SH-SY5Y (cell line): ENCODE measurements at regions not wholly inside any gene's neighbourhood (a gene's known extent, or its start where the extent isn't known, plus 50 kb on each side); places are given as distances from the start of the nearest gene placed in this dataset.

Experiments
- GATA2 ChIP-seq: IDR thresholded peaks from 2 replicates; pipeline ENCODE4 v1.6.1; 2011; ENCODE audit warnings: mild to moderate bottlenecking, low read depth, low read length
- GATA3 ChIP-seq: IDR thresholded peaks from 2 replicates; pipeline ENCODE4 v1.6.1; 2011; ENCODE audit warnings: low read depth, mild to moderate bottlenecking, low read length, moderate library complexity

DNA sequence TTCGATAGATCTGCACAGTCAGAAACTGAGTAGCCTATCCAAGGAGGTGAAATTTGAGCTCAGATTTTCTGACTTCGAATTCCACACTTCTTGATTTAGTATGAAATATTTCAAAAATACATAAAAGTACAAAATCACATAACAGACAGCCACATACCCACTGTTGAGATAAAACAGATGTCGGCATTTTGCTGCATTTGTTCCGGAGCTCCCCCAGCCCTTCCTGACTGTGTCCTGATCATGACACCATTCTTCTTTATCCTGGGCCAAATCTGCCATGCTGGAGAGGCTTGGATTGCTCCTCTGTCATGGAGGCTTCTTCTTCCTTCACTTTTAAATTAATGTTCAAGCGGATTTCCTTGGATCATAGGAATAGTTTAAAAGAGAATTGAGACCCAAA is 124.2 kb upstream of the RBPJ start:
- TF ChIP-seq GATA3: no peak; the same call in 1 of the 2 replicates
- no peak for TF ChIP-seq GATA2

- TF ChIP-seq GATA2 (no peak), GATA3 (no peak; the same call in 1 of the 2 replicates)
Observed at GRCh38 chr4:26197018-26197779, 123.6 kb upstream of the RBPJ start.

DNA sequence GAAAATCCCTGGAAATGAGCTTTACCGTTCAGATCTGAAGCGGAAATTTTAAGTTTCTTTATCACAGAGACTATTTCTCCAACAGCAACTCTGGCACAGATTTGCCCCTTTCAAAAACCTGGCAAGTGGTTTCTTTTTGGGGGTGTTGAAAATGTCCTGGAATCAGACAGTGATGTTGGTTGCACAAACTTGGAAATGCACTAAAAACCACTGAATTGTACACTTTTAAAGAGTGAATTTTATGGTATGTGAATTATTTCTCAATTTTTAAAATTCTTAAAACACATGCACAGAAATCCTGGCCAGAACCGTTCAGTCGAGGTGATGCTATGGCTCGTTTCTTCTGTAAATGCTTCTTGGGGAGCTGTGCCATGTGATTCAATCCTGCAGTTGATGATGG is 121.2 kb upstream of the RBPJ start:
- TF ChIP-seq GATA2 (no peak), GATA3 (no peak)

DNA sequence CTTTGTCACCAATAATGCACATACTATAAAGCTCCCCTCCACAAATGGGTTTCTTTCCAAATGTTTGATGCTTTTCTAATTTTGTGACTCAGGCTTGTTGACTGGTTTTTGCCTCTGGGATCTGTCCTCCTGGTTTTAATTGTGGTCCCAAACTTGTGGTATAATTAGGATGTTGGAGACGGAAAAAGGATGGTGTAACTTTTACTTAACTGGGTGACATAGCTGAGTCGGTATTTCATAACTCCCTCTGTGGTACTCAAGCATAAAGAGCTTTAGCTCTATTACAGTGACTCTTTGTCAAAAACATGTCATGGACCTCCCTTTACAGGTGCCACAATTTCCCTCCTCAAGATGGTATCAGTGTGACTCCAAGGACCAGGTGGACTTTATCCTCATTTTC is 119.7 kb upstream of the RBPJ start:
- no peak for TF ChIP-seq GATA2
- no peak for TF ChIP-seq GATA3

GRCh38 chr4:26204249-26204825 is 116.5 kb upstream of the RBPJ start:
- TF ChIP-seq GATA2: no peak
- no peak for TF ChIP-seq GATA3

DNA sequence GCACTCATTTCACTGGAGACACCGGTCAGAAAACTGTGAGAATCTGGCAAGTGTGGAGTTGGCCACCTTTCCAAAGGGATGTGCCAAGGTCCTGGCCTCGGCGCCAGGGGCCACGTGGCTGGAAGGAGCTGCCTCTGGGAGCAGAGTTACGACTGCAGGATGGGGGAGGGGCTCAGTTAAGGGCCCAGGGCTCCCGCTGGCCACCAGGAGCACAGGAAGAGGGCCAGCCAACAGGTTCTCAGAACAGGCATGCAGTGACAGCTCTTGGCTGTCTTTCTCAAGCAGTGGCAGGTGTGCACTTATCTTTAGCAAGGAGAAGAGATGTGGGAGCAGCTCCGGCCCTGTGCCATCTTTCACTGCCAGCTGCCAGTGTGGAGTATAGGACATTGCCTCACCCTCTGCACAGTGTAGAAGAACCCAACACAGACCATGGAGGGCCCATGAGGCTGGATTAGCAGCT is 115.9 kb upstream of the RBPJ start:
- no peak for TF ChIP-seq GATA2
- TF ChIP-seq GATA3: no peak

- TF ChIP-seq GATA3 (no peak), GATA2 (no peak)
Observed at GRCh38 chr4:26206339-26206738, 114.5 kb upstream of the RBPJ start.

GRCh38 chr4:26206999-26207398 is 113.8 kb upstream of the RBPJ start:
- TF ChIP-seq GATA3 (no peak), GATA2 (no peak)

GRCh38 chr4:26207631-26208030 is 113.2 kb upstream of the RBPJ start:
- TF ChIP-seq GATA2 (no peak), GATA3 (no peak)

DNA sequence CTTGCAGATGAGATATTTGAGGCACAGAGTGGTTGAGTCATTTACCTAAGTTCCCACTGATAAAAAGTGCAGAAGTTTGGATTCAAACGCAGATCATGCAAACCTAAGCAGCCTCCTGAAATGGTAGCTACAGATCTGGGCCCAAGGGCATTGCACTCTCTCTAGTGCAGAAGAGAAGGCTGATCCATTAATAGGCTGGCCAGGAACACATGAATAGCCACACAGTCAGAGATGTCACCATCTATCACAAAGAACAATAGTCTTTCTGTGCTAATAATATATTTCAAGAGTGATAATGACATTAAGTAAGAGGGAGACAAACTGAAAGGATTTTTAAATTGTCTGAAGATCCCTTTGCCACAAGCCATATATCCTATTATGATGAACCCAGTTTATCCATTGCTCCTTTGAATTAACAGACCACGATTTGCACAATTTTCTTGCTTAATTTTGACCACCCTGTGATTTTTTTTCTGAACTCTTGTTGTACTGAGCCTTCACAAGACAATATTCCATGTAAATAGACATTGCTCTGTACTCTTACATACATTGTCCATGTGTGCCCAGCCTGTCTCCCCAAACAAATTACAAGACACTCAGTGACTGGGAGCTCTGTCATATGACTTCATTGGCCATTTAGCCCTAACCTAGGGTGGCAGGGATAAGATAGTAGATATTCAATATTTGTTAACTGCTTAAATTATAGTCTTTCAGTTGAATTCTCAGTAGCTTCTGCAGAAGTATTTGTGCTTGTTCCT is 112.4 kb upstream of the RBPJ start:
- TF ChIP-seq GATA3: no peak
- no peak for TF ChIP-seq GATA2

DNA sequence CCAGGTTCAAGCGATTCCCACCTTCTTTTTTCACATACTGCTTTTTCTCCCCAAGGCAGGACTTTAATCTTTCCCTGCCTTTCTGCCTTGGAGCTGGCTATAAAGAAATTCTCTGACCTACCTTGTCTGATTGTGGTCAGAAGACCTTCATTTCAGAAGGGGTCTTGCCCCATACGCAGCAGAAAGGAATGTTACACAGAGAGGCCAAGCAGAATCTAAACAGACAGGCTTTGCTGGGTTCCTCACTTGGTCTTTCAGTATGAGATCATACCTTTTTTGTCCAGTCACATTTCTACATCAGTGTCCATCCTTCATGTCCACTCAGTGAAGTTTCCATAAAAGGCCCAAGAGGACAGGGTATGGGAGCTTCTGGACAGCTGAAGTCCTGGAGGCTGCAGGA is 108.3 kb upstream of the RBPJ start:
- TF ChIP-seq GATA2 (no peak), GATA3 (no peak)

DNA sequence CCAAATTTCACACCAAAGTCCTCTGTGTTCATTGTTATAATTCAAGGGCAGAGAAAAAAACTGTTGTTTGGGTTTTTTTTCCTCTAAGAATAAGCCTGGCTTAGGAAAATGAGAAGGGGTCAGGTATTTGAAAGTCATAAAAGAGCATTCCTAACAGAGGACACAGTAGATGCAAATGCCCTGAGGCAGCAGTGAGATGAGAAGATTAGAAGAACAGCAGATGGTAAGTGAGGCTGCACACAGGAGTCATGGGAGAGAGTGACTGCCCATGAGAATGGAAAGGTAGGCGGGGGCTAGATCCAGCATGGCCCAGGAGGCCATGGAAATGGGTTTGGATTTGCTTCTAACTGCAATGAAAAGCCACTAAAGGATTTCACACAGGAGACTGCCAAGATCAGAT is 107.5 kb upstream of the RBPJ start:
- no peak for TF ChIP-seq GATA2
- no peak for TF ChIP-seq GATA3

DNA sequence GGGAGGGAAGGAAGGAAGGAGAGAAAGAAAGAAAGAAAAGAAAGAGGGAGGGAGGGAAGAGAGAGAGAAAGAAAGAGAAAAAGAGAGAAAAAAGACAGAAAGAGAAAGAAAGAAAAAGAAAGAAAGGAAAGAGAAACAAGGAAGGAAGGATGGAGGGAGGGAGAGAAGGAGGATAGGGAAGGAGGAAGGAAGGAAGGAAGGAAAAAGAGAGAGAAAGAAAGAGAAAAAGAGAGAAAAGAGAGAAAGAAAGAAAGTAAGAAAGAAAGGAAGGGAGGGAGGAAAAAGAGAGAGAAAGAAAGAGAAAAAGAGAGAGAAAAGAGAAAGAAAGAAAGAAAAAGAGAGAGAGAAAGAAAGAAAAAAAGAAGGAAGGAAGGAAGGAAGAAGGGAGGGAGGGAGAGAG is 105.8 kb upstream of the RBPJ start:
- TF ChIP-seq GATA2 (no peak), GATA3 (no peak)

GRCh38 chr4:26215725-26216124 is 105.1 kb upstream of the RBPJ start:
- TF ChIP-seq GATA2 (peak; percentile 37; the same call in 1 of the 2 replicates), GATA3 (no peak)

GRCh38 chr4:26217481-26217880 is 103.3 kb upstream of the RBPJ start:
- TF ChIP-seq GATA2: no peak
- no peak for TF ChIP-seq GATA3
